DND-41 (cell line): ENCODE measurements at regions not wholly inside any gene's neighbourhood (a gene's known extent, or its start where the extent isn't known, plus 50 kb on each side); places are given as distances from the start of the nearest gene placed in this dataset.

ENCODE experiments used
- EZH2 ChIP-seq: IDR thresholded peaks from 3 replicates; pipeline ENCODE4 v1.6.1; 2012; ENCODE audit warnings: borderline replicate concordance, low read depth, mild to moderate bottlenecking, moderate library complexity, low read length, inconsistent platforms; ENCODE audit not compliant: severe bottlenecking
- TF ChIP-seq, protein P1 (sequence below): IDR thresholded peaks from 2 replicates; pipeline ENCODE4 v1.5.1; 2012; ENCODE audit warnings: borderline replicate concordance, low read length, moderate library complexity, mild to moderate bottlenecking; ENCODE audit not compliant: poor library complexity, severe bottlenecking; ENCODE audit errors: extremely low read depth

DNA sequence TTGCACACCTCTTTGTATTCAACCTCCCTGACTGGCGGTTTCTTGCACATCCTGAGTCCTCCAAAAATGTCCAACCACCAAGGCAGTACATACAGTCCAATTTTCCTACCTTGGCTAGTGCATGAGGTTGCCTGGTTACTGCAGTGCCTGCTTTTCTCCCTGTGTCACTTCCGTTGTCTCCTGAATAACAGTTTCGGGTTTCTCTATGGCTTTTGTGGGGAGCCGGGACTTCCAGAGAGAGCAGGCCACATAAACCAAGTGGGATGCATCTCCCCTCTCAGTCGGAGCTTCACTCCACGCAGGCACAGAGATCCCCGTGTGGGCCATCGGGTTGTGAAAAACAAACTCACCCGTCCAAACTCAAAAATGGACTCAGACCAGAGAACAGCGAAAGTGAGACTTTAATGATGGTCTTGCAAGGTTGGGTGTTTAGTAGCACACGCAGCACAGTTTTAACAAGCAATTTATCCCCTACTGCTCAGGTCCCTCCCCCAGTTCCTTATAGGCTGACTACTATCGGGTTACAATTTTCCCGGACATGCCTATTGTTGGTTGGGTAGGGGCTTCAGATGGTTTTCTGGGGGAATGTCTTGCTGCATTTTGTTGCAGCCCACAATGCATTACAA, 173.1 kb downstream of the POU4F1 start:
- TF ChIP-seq, protein P1, sequence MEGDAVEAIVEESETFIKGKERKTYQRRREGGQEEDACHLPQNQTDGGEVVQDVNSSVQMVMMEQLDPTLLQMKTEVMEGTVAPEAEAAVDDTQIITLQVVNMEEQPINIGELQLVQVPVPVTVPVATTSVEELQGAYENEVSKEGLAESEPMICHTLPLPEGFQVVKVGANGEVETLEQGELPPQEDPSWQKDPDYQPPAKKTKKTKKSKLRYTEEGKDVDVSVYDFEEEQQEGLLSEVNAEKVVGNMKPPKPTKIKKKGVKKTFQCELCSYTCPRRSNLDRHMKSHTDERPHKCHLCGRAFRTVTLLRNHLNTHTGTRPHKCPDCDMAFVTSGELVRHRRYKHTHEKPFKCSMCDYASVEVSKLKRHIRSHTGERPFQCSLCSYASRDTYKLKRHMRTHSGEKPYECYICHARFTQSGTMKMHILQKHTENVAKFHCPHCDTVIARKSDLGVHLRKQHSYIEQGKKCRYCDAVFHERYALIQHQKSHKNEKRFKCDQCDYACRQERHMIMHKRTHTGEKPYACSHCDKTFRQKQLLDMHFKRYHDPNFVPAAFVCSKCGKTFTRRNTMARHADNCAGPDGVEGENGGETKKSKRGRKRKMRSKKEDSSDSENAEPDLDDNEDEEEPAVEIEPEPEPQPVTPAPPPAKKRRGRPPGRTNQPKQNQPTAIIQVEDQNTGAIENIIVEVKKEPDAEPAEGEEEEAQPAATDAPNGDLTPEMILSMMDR = no peak
- no peak for TF ChIP-seq EZH2
